GM23248 (cell line): ENCODE measurements at regions not wholly inside any gene's neighbourhood (a gene's known extent, or its start where the extent isn't known, plus 50 kb on each side); places are given as distances from the start of the nearest gene placed in this dataset.

Source experiments
- DNase-seq: peaks from one replicate; pipeline ENCODE4 v3.0.0-alpha.2; 2015
- H2AFZ ChIP-seq: fragments of 200-600 bp; sonication (generic); 2 replicates; pipeline ENCODE4 v1.6.1; 2016; ENCODE audit warnings: antibody characterized with exemption
- H3F3A ChIP-seq: fragments of 200-600 bp; sonication (generic); 2 replicates; pipeline ENCODE4 v1.6.1; 2016; ENCODE audit warnings: mild to moderate bottlenecking, antibody characterized with exemption, mixed run types; ENCODE audit not compliant: insufficient read depth
- H3K27ac ChIP-seq: fragments of 200-600 bp; sonication (generic); 2 replicates; pipeline ENCODE4 v1.5.1; 2016; ENCODE audit warnings: mild to moderate bottlenecking
- H3K27me3 ChIP-seq: fragments of 200-600 bp; sonication (generic); replicated peaks from 2 replicates; pipeline ENCODE4 v1.6.1; 2016; ENCODE audit warnings: mild to moderate bottlenecking; ENCODE audit not compliant: insufficient read depth
- H3K36me3 ChIP-seq: fragments of 200-600 bp; sonication (generic); 2 replicates; pipeline ENCODE4 v1.6.1; 2016; ENCODE audit warnings: low read depth, mild to moderate bottlenecking
- H3K4me1 ChIP-seq: fragments of 200-600 bp; sonication (generic); 2 replicates; pipeline ENCODE4 v1.6.1; 2016; ENCODE audit warnings: mild to moderate bottlenecking; ENCODE audit not compliant: insufficient read depth
- H3K4me2 ChIP-seq: fragments of 200-600 bp; sonication (generic); one replicate; pipeline ENCODE4 v1.6.1; 2016; ENCODE audit warnings: mild to moderate bottlenecking; ENCODE audit not compliant: unreplicated experiment
- H3K4me3 ChIP-seq: fragments of 200-600 bp; sonication (generic); 2 replicates; pipeline ENCODE4 v1.5.1; 2016; ENCODE audit warnings: mild to moderate bottlenecking
- H3K79me2 ChIP-seq: fragments of 200-600 bp; sonication (generic); 2 replicates; pipeline ENCODE4 v1.6.1; 2016; ENCODE audit warnings: mild to moderate bottlenecking; ENCODE audit not compliant: insufficient read depth
- H3K9ac ChIP-seq: fragments of 200-600 bp; sonication (generic); 2 replicates; pipeline ENCODE4 v1.6.1; 2016; ENCODE audit warnings: mild to moderate bottlenecking
- H3K9me2 ChIP-seq: fragments of 200-600 bp; sonication (generic); 2 replicates; pipeline ENCODE4 v1.6.1; 2016; ENCODE audit warnings: mixed run types, mild to moderate bottlenecking, moderate library complexity; ENCODE audit not compliant: insufficient read depth
- H3K9me3 ChIP-seq: fragments of 200-600 bp; sonication (generic); one replicate; pipeline ENCODE4 v1.6.1; 2017; ENCODE audit warnings: low read depth
- H4K20me1 ChIP-seq: fragments of 200-600 bp; sonication (generic); 2 replicates; pipeline ENCODE4 v1.6.0; 2016; ENCODE audit not compliant: insufficient read depth
- EZH2 ChIP-seq: fragments of 200-600 bp; sonication (generic); IDR thresholded peaks from 2 replicates; pipeline ENCODE4 v1.6.1; 2018; ENCODE audit warnings: antibody characterized with exemption, mild to moderate bottlenecking; ENCODE audit not compliant: insufficient read depth, poor library complexity, severe bottlenecking
- EZH2phosphoT487 ChIP-seq: fragments of 200-600 bp; sonication (generic); IDR thresholded peaks from 2 replicates; pipeline ENCODE4 v1.6.1; 2018; ENCODE audit warnings: antibody characterized with exemption, moderate library complexity, mild to moderate bottlenecking, low read depth; ENCODE audit not compliant: insufficient read depth
- WGBS, 2 experiments: methylation state at CpG; one replicate each; pipeline ENCODE4 v1.1.6; 2015 to 2017; ENCODE audit warnings: low lambda C conversion rate in 2 of 2, low coverage in 1 of 2; ENCODE audit errors: missing lambda C conversion rate in 2 of 2; 5-methylcytosine and 5-hydroxymethylcytosine counted together
- in situ Hi-C: fragments of 300-500 bp; cut with MboI; formaldehyde crosslinking; loops from 2 replicates; pipeline ENCODE4 v1.15.0; 2020

- H3K9ac ChIP-seq = no peak overlapping the region
- in situ Hi-C loops = no loop called here
- H3K4me3 ChIP-seq = no peak overlapping the region
- H3K9me2 ChIP-seq = no peaks in the 10 kb centered on the region; the same call in 1 of the 2 replicates
- no peak overlapping the region for H3K27ac ChIP-seq
- H3K9me3 ChIP-seq = no peaks in the 10 kb centered on the region
- DNase-seq = no peak
- H3K4me2 ChIP-seq = no peak overlapping the region
- H4K20me1 ChIP-seq = 0 out of 2 replicates have a peak, but pooled peaks cover 8% of the 10 kb centered on the region
- no peaks in the 10 kb centered on the region for H3K27me3 ChIP-seq
- no peaks in the 10 kb centered on the region for H3K4me1 ChIP-seq
- no peak for TF ChIP-seq EZH2
- no peak for TF ChIP-seq EZH2phosphoT487
- no peaks in the 10 kb centered on the region for H3K79me2 ChIP-seq
- no peaks in the 10 kb centered on the region for H3K36me3 ChIP-seq
- H2AFZ ChIP-seq = no peak overlapping the region
- H3F3A ChIP-seq = no peaks in the 10 kb centered on the region
These were observed 655.9 kb upstream of the ARGLU1 start for GRCh38 chr13:107223867-107224266.

DNA sequence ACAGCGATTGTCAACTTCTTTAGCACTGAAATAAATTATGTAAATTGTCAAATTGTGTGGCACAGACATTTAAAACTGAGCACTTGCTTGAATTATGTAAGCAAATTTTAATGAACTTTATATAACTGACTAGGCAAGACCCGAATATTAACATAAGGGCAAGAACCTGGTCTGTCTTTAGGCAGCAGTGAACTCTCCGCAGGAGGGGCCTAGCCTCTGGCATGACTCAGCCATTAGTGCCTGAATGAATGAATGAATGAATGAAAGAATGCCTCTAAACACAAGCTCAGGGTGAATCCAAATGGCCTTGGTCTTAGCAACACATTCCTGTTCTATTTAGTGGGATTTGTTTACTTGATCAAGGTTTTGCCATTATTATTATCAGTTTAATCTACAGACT is 654.7 kb upstream of the ARGLU1 start:
- Histone ChIP-seq H3K9me2 (no peaks in the 10 kb centered on the region; the same call in 1 of the 2 replicates), H3K4me3 (no peak overlapping the region), H3K4me1 (no peaks in the 10 kb centered on the region), H3K27ac (no peak overlapping the region), H2AFZ (no peak overlapping the region), H3K4me2 (no peak overlapping the region), H3K79me2 (no peaks in the 10 kb centered on the region), H3K36me3 (no peaks in the 10 kb centered on the region), H4K20me1 (0 out of 2 replicates have a peak, but pooled peaks cover 6% of the 10 kb centered on the region), H3K9ac (no peak overlapping the region), H3K9me3 (no peaks in the 10 kb centered on the region), H3K27me3 (no peaks in the 10 kb centered on the region), H3F3A (no peaks in the 10 kb centered on the region)
- in situ Hi-C loops = no loop called here
- no peak for DNase-seq
- TF ChIP-seq EZH2 (no peak), EZH2phosphoT487 (no peak)
- 89 to 90% methylated on average over 3 of the region's 3 CpGs for WGBS, 2 experiments

DNA sequence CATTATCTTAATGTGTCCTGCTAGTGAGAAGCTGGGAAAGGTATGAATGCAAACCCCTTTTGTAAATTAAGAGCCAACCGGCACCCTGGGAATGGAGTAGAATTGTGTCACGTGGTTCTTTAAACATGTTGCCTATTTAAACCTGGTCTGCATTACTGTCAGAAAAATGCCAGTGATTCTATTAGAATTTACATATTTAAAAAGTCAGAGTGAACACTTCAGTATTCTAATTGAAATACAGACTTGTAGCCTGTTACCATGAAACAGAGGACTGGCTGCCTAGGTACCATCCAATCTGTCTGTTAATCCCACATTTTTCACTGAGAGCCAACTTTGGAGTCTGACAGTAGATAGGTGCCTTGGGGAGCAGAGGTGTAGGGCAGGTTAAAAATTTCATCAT is 652.3 kb upstream of the ARGLU1 start:
- Histone ChIP-seq H3K4me3 (no peak overlapping the region), H3K36me3 (no peaks in the 10 kb centered on the region), H3F3A (no peaks in the 10 kb centered on the region), H3K4me2 (no peak overlapping the region), H2AFZ (no peak overlapping the region), H3K79me2 (no peaks in the 10 kb centered on the region), H3K27ac (no peak overlapping the region), H3K4me1 (no peaks in the 10 kb centered on the region), H3K27me3 (no peaks in the 10 kb centered on the region), H3K9me2 (no peaks in the 10 kb centered on the region), H3K9me3 (no peaks in the 10 kb centered on the region), H3K9ac (no peak overlapping the region), H4K20me1 (no peaks in the 10 kb centered on the region)
- in situ Hi-C loops = no loop called here
- 63 to 72% methylated on average over 2 of the region's 2 CpGs for WGBS, 2 experiments
- no peak for DNase-seq
- TF ChIP-seq EZH2phosphoT487 (no peak), EZH2 (no peak)

DNA sequence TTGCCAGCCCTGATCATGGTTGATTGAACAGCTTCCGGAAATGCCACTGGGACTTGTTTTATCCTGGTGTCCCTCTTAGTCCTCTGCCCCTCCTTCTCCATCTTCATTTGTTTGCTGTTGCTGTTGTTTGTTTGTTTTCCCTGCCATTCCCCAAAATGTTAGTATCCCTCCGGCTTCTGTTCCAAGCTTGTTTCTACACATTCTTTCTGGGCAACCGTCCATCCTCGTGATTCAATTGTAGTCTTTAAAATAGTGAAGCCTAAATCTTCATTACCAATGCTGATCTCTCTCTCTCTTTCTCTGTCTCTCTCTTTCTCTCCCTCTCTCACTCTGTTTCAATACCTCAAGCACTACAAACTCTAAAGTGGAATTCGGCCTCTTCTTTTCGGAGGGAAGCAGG is 649.3 kb upstream of the ARGLU1 start:
- in situ Hi-C loops = loop anchor here (10.0 kb wide), 1 partner anchor 148 kb away; no protein-coding TSS in a partner anchor
- 73 to 75% methylated on average over 6 of the region's 6 CpGs for WGBS, 2 experiments
- no peak overlapping the region for H3K4me3 ChIP-seq
- no peaks in the 10 kb centered on the region for H3K9me3 ChIP-seq
- H3K4me2 ChIP-seq = no peak overlapping the region
- no peaks in the 10 kb centered on the region for H3F3A ChIP-seq
- H2AFZ ChIP-seq = no peak overlapping the region
- H3K27ac ChIP-seq = no peak overlapping the region
- DNase-seq = no peak
- H3K79me2 ChIP-seq = no peaks in the 10 kb centered on the region
- H3K4me1 ChIP-seq = no peaks in the 10 kb centered on the region
- H3K9ac ChIP-seq = no peak overlapping the region
- H3K36me3 ChIP-seq = no peaks in the 10 kb centered on the region
- no peaks in the 10 kb centered on the region for H3K9me2 ChIP-seq
- no peaks in the 10 kb centered on the region for H4K20me1 ChIP-seq
- H3K27me3 ChIP-seq = no peaks in the 10 kb centered on the region
- TF ChIP-seq EZH2phosphoT487 (no peak), EZH2 (no peak)

- H3K36me3 ChIP-seq = no peaks in the 10 kb centered on the region
- peaks cover 4% of the 10 kb centered on the region for H3K4me1 ChIP-seq
- H3K9ac ChIP-seq = no peak overlapping the region
- no peak overlapping the region for H3K4me2 ChIP-seq
- no peak for DNase-seq
- TF ChIP-seq EZH2phosphoT487 = no peak
- no peak for TF ChIP-seq EZH2
- H3K4me3 ChIP-seq = no peak overlapping the region
- no peak overlapping the region for H2AFZ ChIP-seq
- no peaks in the 10 kb centered on the region for H3K9me3 ChIP-seq
- in situ Hi-C loops = loop anchor here (10.0 kb wide), 1 partner anchor 149 kb away; no protein-coding TSS in a partner anchor
- H3K79me2 ChIP-seq = no peaks in the 10 kb centered on the region
- no peaks in the 10 kb centered on the region for H4K20me1 ChIP-seq
- H3K9me2 ChIP-seq = no peaks in the 10 kb centered on the region
- no peaks in the 10 kb centered on the region for H3K27me3 ChIP-seq
- WGBS, 2 experiments = 88 to 90% methylated on average over 11 of the region's 11 CpGs
- no peaks in the 10 kb centered on the region for H3F3A ChIP-seq
- no peak overlapping the region for H3K27ac ChIP-seq
These were observed 648.3 kb upstream of the ARGLU1 start for GRCh38 chr13:107216046-107216755.
